Ramos (cell line): ENCODE measurements at regions not wholly inside any gene's neighbourhood (a gene's known extent, or its start where the extent isn't known, plus 50 kb on each side); places are given as distances from the start of the nearest gene placed in this dataset.

Experiments used
- in situ Hi-C: fragments of 300-500 bp; cut with MboI; formaldehyde crosslinking; loops from one replicate; pipeline ENCODE4 v1.14.3; 2022; ENCODE audit warnings: low sequenced_read_pairs; ENCODE audit not compliant: unreplicated experiment

- in situ Hi-C loops, result no loop called here
Measured at GRCh38 chr15:93703092-93703739, 528.1 kb upstream of the MCTP2 start.

GRCh38 chr15:93700051-93700450 is 531.3 kb upstream of the MCTP2 start:
- in situ Hi-C loops, result no loop called here

- in situ Hi-C loops, result no loop called here
Measured at GRCh38 chr15:93694033-93694432, 537.3 kb upstream of the MCTP2 start.

- in situ Hi-C loops, result no loop called here
Measured at GRCh38 chr15:93683651-93684050, 547.7 kb upstream of the MCTP2 start.

- in situ Hi-C loops, result no loop called here
Measured at GRCh38 chr15:93671387-93671943, 559.9 kb upstream of the MCTP2 start.

GRCh38 chr15:93670931-93671330 is 560.4 kb upstream of the MCTP2 start:
- in situ Hi-C loops, result no loop called here

GRCh38 chr15:93664213-93664956 is 567.0 kb upstream of the MCTP2 start:
- in situ Hi-C loops, result no loop called here

- in situ Hi-C loops, result no loop called here
Measured at GRCh38 chr15:93662162-93662885, 569.0 kb upstream of the MCTP2 start.

GRCh38 chr15:93658026-93658816 is 569.2 kb upstream of the RGMA start:
- in situ Hi-C loops, result no loop called here

- in situ Hi-C loops, result no loop called here
Measured at GRCh38 chr15:93656041-93656440, 567.0 kb upstream of the RGMA start.

GRCh38 chr15:93649691-93650235 is 560.8 kb upstream of the RGMA start:
- in situ Hi-C loops, result no loop called here

GRCh38 chr15:93646193-93646592 is 557.2 kb upstream of the RGMA start:
- in situ Hi-C loops, result no loop called here

GRCh38 chr15:93645594-93645993 is 556.6 kb upstream of the RGMA start:
- in situ Hi-C loops, result no loop called here

GRCh38 chr15:93644595-93644994 is 555.6 kb upstream of the RGMA start:
- in situ Hi-C loops, result no loop called here

GRCh38 chr15:93640411-93640962 is 551.5 kb upstream of the RGMA start:
- in situ Hi-C loops, result no loop called here

- in situ Hi-C loops, result no loop called here
Measured at GRCh38 chr15:93631958-93632618, 543.1 kb upstream of the RGMA start.

GRCh38 chr15:93619597-93619996 is 530.6 kb upstream of the RGMA start:
- in situ Hi-C loops, result no loop called here

- in situ Hi-C loops, result no loop called here
Measured at GRCh38 chr15:93617443-93617842, 528.4 kb upstream of the RGMA start.
